B cell (primary cell): ENCODE measurements at regions not wholly inside any gene's neighbourhood (a gene's known extent, or its start where the extent isn't known, plus 50 kb on each side); places are given as distances from the start of the nearest gene placed in this dataset.

Experiments used
- ATAC-seq: fragments of 200-7000 bp; cut with Tn5 transposase; one replicate; pipeline ENCODE4 v1.10.0; 2021; ENCODE audit warnings: low read depth, mild to moderate bottlenecking, moderate number of reproducible peaks, moderate library complexity
- CTCF ChIA-PET: fragments of 350-600 bp; sonication (Branson Sonifier 250); formaldehyde crosslinking; loops from one replicate; lab custom pipeline; 2021; ENCODE audit warnings: antibody characterized with exemption, inconsistent platforms; lab: Charles Lee
- POLR2A ChIA-PET: fragments of 350-600 bp; sonication (Branson Sonifier 250); formaldehyde crosslinking; loops from one replicate; lab custom pipeline; 2021; ENCODE audit warnings: antibody characterized with exemption; lab: Charles Lee
- DNase-seq: peaks from one replicate; pipeline ENCODE4 v3.0.0; 2013
- H2AFZ ChIP-seq: 2 replicates; pipeline ENCODE4 v1.6.1; 2012; ENCODE audit warnings: mild to moderate bottlenecking, low read depth, low read length; ENCODE audit not compliant: insufficient read depth, poor library complexity, severe bottlenecking
- H3K27ac ChIP-seq, 2 donors: 1 replicate in 1 of 2; 2 replicates in 1 of 2; pipeline ENCODE4 v1.5.1; 2012 to 2013; ENCODE audit warnings: low read length in 2 of 2, mild to moderate bottlenecking in 2 of 2, moderate library complexity in 1 of 2
- H3K27me3 ChIP-seq, 4 experiments: fragments of 200-600 bp in 1 of 4; sonication (generic) in 1 of 4; replicated peaks in 1 of 4; 1 replicate in 2 of 4; 2 replicates in 2 of 4; pipeline versions ENCODE4 v1.6.1 to v1.7.0; 2013 to 2016; ENCODE audit warnings: low read length in 3 of 4, mild to moderate bottlenecking in 2 of 4, mixed read lengths in 1 of 4, moderate library complexity in 1 of 4; ENCODE audit not compliant: insufficient read depth in 4 of 4, control insufficient read depth in 3 of 4; ENCODE audit errors: control extremely low read depth in 1 of 4
- H3K36me3 ChIP-seq, 2 experiments: replicated peaks in 1 of 2; 1 replicate in 1 of 2; 2 replicates in 1 of 2; pipeline versions ENCODE4 v1.6.1 to v1.7.1; 2013; ENCODE audit warnings: low read length in 1 of 2; ENCODE audit not compliant: insufficient read depth in 2 of 2, control insufficient read depth in 1 of 2; ENCODE audit errors: control extremely low read depth in 1 of 2, extremely low read depth in 1 of 2
- H3K4me1 ChIP-seq, 2 donors: fragments of 200-600 bp in 1 of 2; sonication (generic) in 1 of 2; 1 replicate in 1 of 2; 2 replicates in 1 of 2; pipeline versions ENCODE4 v1.5.1 to v1.6.1; 2013 to 2017; ENCODE audit warnings: low read length in 2 of 2; ENCODE audit not compliant: control insufficient read depth in 2 of 2, insufficient read depth in 2 of 2
- H3K4me2 ChIP-seq: replicated peaks from 2 replicates; pipeline ENCODE3; 2012; ENCODE audit warnings: mild to moderate bottlenecking, low read depth, low read length; ENCODE audit not compliant: poor library complexity, severe bottlenecking
- H3K4me3 ChIP-seq, 5 experiments: fragments of 200-600 bp in 1 of 5; sonication (generic) in 1 of 5; 1 replicate in 3 of 5; 2 replicates in 2 of 5; pipeline versions ENCODE4 v1.5.1 to v1.7.0; 2011 to 2016; ENCODE audit warnings: low read length in 4 of 5, mild to moderate bottlenecking in 4 of 5, low read depth in 2 of 5, control low read depth in 1 of 5, moderate library complexity in 1 of 5; ENCODE audit not compliant: insufficient read depth in 1 of 5; ENCODE audit errors: control extremely low read depth in 1 of 5, extremely low read depth in 1 of 5
- H3K79me2 ChIP-seq: fragments of 200-600 bp; sonication (generic); one replicate; pipeline ENCODE4 v1.6.0; 2016; ENCODE audit warnings: low read length; ENCODE audit not compliant: control insufficient read depth, insufficient read depth
- H3K9ac ChIP-seq: fragments of 200-600 bp; sonication (generic); 2 replicates; pipeline ENCODE4 v1.6.1; 2017; ENCODE audit warnings: mild to moderate bottlenecking, low read length, moderate library complexity
- H3K9me3 ChIP-seq, 3 donors: one replicate each; pipeline versions ENCODE4 v1.6.1 to v1.7.1; 2013; ENCODE audit warnings: low read length in 2 of 3; ENCODE audit not compliant: control insufficient read depth in 2 of 3, insufficient read depth in 1 of 3; ENCODE audit errors: control extremely low read depth in 1 of 3
- H4K20me1 ChIP-seq: 2 replicates; pipeline ENCODE4 v1.6.0; 2012; ENCODE audit warnings: mild to moderate bottlenecking, low read length; ENCODE audit not compliant: insufficient read depth, control insufficient read depth, poor library complexity, severe bottlenecking
- H3K27ac Mint-ChIP-seq: one replicate; pipeline ENCODE4 v1.8.0; 2021; ENCODE audit warnings: mixed read lengths
- H3K27me3 Mint-ChIP-seq: one replicate; pipeline ENCODE4 v1.8.0; 2021; ENCODE audit warnings: mixed read lengths
- H3K4me1 Mint-ChIP-seq: one replicate; pipeline ENCODE4 v1.8.0; 2021; ENCODE audit warnings: mixed read lengths
- H3K4me3 Mint-ChIP-seq: one replicate; pipeline ENCODE4 v1.8.0; 2021; ENCODE audit warnings: mixed read lengths
- H3K9me3 Mint-ChIP-seq: one replicate; pipeline ENCODE4 v1.8.0; 2022; ENCODE audit warnings: mixed read lengths; ENCODE audit not compliant: insufficient read depth
- CTCF ChIP-seq: fragments of 200-600 bp; IDR thresholded peaks from one replicate; pipeline ENCODE4 v1.8.0; 2022; ENCODE audit warnings: antibody characterized with exemption, mild to moderate bottlenecking
- EZH2 ChIP-seq: IDR thresholded peaks from 2 replicates; pipeline ENCODE4 v1.6.1; 2012; ENCODE audit warnings: borderline replicate concordance, low read depth, mild to moderate bottlenecking, moderate library complexity, low read length; ENCODE audit not compliant: insufficient read depth, poor library complexity, severe bottlenecking
- WGBS: methylation state at CpG from one replicate; pipeline ENCODE4 v1.1.5; 2013; ENCODE audit warnings: missing lambda C conversion rate; ENCODE audit not compliant: insufficient coverage; 5-methylcytosine and 5-hydroxymethylcytosine counted together
- intact Hi-C: fragments of 100-400 bp; cut with micrococcal nuclease; formaldehyde crosslinking; loops from one replicate; pipeline ENCODE4 v1.10.0; 2022

DNA sequence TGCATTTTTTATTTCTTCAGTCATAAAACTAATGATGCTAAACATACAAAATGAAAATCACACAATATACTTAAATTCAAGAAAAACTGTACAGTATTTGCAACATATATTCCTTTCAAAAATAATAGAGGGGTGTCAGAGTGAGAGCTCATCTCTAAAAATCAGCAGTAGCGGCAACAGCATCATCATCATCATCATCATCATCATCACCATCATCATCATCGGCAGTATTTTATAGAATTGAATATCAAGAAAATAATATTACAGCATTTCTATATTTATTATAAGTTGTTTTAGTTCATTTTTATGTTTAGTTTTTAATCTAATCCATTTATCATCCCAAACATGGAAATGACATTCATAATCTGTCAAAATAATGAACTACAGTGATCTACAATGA lies 67.4 kb upstream of the PPP1R3A start:
- Histone ChIP-seq H3K4me2 (no peak overlapping the region), H3K4me1 (no peaks in the 10 kb centered on the region), H3K27me3 (peaks cover 0 to 5% (median 0%) of the 10 kb centered on the region in 4 experiments), H3K4me3 (no peak overlapping the region), H3K79me2 (no peaks in the 10 kb centered on the region), H3K9me3 (peaks cover 0 to 3% (median 0%) of the 10 kb centered on the region in 3 donors), H2AFZ (no peak overlapping the region), H3K9ac (no peak overlapping the region), H3K36me3 (no peaks in the 10 kb centered on the region), H3K27ac (no peak overlapping the region), H4K20me1 (no peaks in the 10 kb centered on the region)
- no peaks in the 10 kb centered on the region for H3K9me3 Mint-ChIP-seq
- POLR2A ChIA-PET = no interaction called here
- no peak overlapping the region for H3K4me3 Mint-ChIP-seq
- no CpG with 5 or more reads among the region's 2 CpGs for WGBS
- TF ChIP-seq CTCF (no peak), EZH2 (no peak)
- CTCF ChIA-PET = no interaction called here
- intact Hi-C loops = no loop called here
- no peaks in the 10 kb centered on the region for H3K4me1 Mint-ChIP-seq
- H3K27ac Mint-ChIP-seq = no peak overlapping the region
- no peaks in the 10 kb centered on the region for H3K27me3 Mint-ChIP-seq
- no peak for DNase-seq
- no peak for ATAC-seq

DNA sequence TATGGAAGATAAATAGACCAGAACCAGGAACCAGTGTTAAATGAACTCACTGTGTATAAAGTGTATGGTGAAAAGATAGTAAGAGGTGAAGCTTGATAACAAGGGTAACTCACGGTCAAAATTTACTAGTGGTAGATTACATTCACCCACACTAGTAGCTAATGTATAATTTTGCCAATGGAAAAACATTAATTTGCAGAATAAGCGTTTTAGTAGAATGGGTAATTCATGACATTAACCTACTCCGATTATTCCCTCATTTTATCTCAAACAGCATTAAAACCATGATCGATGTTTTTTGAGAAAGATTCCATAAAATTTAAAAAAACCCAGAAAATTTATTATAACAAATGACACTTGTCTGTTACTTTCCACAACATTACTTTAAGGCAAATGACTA lies 57.7 kb upstream of the PPP1R3A start:
- ChIA-PET CTCF (no interaction called here), POLR2A (no interaction called here)
- Histone ChIP-seq H3K36me3 (no peaks in the 10 kb centered on the region), H3K4me1 (no peaks in the 10 kb centered on the region), H3K27ac (no peak overlapping the region), H3K27me3 (no peaks in the 10 kb centered on the region), H3K4me3 (no peak overlapping the region), H2AFZ (no peak overlapping the region), H3K4me2 (no peak overlapping the region), H3K9ac (no peak overlapping the region), H3K79me2 (no peaks in the 10 kb centered on the region), H4K20me1 (no peaks in the 10 kb centered on the region), H3K9me3 (no peaks in the 10 kb centered on the region)
- intact Hi-C loops = no loop called here
- H3K4me1 Mint-ChIP-seq = no peaks in the 10 kb centered on the region
- TF ChIP-seq EZH2 = no peak
- no peak for TF ChIP-seq CTCF
- no CpG with 5 or more reads among the region's 4 CpGs for WGBS
- no peak overlapping the region for H3K4me3 Mint-ChIP-seq
- no peaks in the 10 kb centered on the region for H3K9me3 Mint-ChIP-seq
- no peak for ATAC-seq
- no peak for DNase-seq
- H3K27me3 Mint-ChIP-seq = no peaks in the 10 kb centered on the region
- no peak overlapping the region for H3K27ac Mint-ChIP-seq
